Left renal pelvis (tissue), 4 donors: ENCODE measurements at regions not wholly inside any gene's neighbourhood (a gene's known extent, or its start where the extent isn't known, plus 50 kb on each side); places are given as distances from the start of the nearest gene placed in this dataset.
"Not testable (repeated sequence)": the region's sequence is repeated elsewhere in the genome, so short reads cannot be mapped to it uniquely, and the experiment has no call there.

Experiments used
- DNase-seq, 4 donors: peaks; one replicate each; pipeline ENCODE4 v3.0.0-alpha.2; 2013; ENCODE audit warnings: low read depth in 4 of 4, low spot score in 3 of 4

- DNase-seq, result no peak
Observed at GRCh38 chr4:67333664-67334063, 211.6 kb downstream of the CENPC start.

DNA sequence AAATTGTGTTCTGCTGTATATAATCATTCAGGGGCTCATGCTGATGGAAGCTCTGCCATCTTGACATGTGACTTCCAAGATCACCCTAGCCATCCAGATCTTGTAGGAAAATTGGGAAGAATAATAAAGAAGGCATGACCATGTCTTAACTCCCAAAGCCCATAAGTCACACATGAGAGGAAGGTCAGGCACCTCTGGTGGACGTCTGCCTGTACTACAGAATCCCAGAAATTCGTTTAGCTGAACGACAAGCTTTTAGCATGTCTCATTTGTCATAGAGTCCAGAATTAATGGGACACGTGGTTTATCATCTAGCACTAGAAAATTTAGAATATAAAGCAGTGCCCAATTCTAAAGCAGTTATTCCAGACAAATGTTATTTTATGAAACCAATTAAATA is 212.7 kb downstream of the CENPC start:
- no peak for DNase-seq

GRCh38 chr4:67328393-67328792 is 216.9 kb downstream of the CENPC start:
- no peak for DNase-seq

DNA sequence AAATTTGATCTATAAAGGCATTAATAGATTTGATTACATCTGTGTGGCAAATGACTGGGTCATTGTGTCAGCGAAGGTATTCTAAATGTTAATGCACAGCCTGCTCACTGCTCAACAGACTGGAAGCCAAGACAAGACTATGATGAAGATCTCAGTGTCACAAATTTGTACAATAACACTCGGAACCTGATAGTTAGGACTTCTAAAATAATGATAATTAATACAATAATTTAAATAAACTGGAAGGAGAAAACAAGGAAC is 217.4 kb downstream of the CENPC start:
- no peak for DNase-seq

DNA sequence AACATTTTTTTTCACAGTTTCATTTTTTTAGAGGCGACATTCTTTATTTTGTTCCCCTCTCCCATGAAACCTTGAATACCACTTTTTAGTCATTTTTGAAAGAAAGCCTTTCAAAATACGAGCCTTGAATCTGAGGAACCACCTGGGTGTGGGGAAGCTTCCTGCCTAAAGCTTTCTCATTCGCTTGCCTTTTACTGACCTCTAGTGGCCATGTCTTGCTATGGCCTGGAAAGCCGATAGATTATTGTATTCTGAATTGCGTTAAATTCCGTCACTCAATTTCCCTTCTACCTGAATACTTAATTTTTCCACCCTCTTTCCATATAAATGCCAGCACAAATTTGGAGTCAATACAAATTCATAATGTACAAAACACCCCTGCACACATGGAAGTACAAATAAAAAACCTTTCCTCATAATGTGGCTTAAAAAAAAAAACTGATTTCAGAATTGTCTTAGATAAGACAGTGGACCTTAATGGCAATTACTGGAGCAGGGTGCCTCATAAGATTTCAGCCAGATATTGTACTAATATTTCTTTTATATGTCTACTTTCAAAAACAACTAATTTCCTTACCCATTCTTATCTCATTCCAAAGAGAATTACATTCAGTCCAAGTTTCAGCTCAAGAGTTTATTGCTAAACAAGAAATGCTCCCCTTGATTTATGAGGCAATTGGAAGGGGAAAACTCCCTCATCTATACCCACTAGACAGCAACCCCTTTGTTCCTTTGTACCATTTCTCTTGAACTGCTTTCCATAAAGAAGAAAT is 217.9 kb downstream of the CENPC start:
- DNase-seq, result peak in 3 of 4 donors; percentile 20 to 50 (median 35)

- no peak for DNase-seq
Observed at GRCh38 chr4:67325791-67326190, 219.5 kb downstream of the CENPC start.

- no peak for DNase-seq
Observed at GRCh38 chr4:67320645-67321044, 224.7 kb downstream of the CENPC start.

DNA sequence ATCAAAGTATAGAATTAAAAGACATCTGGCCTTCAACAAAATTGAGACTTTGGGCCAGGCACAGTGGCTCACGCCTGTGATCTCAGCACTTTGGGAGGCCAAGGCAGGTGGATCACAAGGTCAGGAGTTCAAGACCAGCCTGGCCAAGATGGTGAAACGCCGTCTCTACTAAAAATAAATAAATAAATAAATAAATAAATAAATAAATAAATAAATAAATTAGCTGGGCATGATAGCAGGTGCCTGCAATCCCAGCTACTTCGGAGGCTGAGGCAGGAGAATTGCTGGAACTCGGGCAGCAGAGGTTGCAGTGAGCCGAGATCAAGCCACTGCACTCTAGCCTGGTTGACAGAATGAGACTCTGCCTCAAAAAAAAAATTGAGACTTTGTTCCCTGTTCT is 225.7 kb downstream of the CENPC start:
- DNase-seq, result not testable (repeated sequence)

DNA sequence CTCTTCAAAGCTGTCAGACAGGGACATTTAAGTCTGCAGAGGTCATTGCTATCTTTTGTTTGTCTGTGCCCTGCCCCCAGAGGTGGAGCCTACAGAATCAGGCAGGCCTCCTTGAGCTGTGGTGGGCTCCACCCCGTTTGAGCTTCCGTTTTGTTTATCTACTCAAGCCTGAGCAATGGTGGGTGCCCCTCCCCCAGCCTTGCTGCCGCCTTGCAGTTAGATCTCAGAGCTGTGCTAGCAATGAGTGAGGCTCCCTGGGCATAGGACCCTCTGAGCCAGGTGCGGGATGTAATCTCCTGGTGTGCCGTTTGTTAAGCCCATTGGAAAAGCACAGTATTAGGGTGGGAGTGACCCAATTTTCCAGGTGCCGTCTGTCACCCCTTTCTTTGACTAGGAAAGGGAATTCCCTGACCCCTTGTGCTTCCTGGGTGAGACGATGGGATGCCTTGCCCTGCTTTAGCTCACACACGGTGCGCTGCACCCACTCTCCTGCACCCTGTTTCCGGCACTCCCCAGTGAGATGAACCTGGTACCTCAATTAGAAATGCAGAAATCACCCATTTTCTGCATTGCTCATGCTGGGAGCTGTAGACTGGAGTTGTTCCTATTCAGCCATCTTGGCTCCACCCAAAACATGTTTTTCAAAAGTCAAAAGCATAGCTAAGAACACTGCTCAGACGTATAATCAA is 244.7 kb downstream of the CENPC start:
- not testable (repeated sequence) for DNase-seq

GRCh38 chr4:67292636-67293035 is 252.7 kb downstream of the CENPC start:
- no peak for DNase-seq

DNA sequence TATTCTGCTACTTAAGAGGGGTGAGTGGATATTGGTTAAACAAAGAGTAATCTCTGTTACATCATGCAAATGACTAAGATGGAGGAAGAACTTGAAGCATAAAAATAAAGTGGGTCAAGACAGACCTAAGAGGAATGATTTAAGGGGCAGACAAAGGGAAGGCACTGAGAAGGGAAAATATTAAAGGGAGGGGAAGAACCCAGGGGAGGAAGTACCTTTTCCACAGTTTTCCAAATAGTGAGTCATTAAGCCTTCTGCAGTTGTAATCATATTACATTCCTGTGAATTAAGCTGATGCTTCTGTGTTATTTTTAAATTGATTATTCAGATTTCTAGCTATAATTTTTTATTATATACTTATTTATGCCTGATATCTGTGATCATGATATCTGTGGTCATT is 253.3 kb downstream of the CENPC start:
- DNase-seq, result no peak

DNA sequence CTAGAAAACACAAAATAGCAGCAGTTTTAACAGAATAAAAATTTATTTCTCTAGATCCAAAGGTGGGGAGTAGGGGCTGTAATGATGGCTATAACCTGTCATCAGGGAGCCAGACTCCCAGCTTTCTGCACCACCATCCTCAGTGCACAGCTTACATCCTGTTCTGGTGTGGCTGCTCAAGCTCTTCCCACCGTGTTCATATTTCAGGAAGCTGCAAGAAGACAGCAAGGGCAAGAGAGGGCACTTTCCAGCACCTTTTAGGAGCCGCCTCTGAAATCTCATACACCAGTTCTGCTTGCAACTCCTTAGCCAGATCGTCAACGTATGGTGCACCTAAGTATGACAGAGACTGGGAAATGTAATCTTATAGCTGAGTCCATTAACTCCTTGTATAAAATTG is 253.7 kb downstream of the CENPC start:
- DNase-seq, result peak in 1 of 4 donors; percentile 11

- DNase-seq, result no peak
Observed at GRCh38 chr4:67288964-67289363, 256.3 kb downstream of the CENPC start.

DNA sequence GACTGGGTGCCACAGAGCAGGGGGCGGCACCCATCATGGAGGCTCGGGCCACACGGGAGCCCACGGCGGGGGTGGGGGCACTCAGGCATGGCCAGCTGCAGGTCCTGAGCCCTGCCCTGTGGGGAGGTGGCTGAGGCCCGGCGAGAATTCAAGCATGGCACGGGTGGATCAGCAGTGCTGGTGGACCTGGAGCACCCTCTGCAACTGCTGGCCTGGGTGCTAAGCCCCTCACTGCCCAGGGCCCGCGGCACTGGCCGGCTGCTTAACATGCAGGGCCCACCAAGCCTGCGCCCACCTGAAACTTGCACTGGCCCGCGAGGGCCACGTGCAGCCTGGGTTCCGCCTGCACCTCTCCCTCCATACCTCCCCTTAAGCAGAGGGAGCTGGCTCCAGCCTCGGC is 258.6 kb downstream of the CENPC start:
- no peak for DNase-seq

DNA sequence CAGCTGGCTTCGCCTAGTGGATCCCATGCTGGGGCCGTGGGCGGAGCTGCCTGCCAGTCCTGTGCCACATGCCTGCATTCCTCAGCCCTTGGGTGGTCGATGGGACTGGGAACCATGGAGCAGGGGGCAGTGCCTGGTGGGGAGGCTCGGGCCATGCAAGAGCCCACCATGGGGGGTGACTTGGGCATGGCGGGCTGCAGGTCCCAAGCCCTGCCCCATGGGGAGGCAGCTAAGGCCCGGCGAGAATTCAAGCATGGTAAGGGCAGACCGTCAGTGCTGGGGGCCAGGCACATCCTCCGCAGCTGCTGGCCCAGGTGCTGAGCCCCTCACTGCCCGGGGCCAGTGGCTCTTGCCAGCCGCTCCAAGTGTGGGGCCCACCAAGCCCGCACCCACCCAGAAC is 262.6 kb downstream of the CENPC start:
- no peak for DNase-seq

DNA sequence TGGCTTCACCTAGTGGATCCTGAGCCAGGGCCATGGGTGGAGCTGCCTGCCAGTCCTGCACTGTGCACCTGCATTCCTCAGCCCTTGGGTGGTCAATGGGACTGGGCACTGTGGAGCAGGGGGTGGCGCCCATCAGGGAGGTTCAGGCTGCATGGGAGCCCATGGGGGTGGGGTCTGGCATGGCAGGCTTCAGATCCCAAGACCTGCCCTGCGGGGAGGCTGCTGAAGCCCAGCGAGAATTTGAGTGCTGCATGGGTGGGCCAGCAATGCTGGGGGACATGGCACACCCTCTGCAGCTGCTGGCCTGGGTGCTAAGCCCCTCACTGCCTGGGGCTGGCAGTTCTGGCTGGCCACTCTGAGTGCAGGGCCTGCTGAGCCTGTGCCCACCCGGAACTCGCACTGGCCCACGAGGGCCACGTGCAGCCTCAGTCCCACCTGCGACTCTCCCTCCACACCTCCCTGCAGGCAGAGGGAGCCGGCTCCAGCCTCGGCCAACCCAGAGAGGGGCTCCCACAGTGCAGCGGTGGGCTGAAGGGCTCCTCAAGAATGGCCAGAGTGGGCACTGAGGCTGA is 270.0 kb downstream of the CENPC start:
- no peak for DNase-seq

GRCh38 chr4:67274671-67275070 is 270.6 kb downstream of the CENPC start:
- DNase-seq, result not testable (repeated sequence)

GRCh38 chr4:67273666-67274065 is 271.6 kb downstream of the CENPC start:
- no peak for DNase-seq

DNA sequence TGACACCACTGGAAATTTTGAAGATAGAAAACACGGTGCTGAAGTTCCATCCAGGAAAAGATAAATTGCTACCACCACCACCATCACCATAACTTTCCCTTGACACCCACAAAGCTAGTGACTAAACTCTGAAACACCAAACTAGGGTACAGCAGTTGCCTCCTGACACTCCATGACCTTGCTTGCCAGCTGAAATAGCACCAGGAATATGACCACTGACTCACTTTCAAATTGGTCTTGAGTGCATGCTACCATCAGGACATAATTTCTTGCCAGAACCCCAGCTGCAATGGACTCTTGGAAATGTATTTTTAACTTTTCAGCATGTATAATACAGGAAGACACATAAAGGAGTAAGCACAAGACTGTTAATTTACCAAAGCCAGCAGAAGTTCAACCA is 283.3 kb downstream of the CENPC start:
- no peak for DNase-seq

DNA sequence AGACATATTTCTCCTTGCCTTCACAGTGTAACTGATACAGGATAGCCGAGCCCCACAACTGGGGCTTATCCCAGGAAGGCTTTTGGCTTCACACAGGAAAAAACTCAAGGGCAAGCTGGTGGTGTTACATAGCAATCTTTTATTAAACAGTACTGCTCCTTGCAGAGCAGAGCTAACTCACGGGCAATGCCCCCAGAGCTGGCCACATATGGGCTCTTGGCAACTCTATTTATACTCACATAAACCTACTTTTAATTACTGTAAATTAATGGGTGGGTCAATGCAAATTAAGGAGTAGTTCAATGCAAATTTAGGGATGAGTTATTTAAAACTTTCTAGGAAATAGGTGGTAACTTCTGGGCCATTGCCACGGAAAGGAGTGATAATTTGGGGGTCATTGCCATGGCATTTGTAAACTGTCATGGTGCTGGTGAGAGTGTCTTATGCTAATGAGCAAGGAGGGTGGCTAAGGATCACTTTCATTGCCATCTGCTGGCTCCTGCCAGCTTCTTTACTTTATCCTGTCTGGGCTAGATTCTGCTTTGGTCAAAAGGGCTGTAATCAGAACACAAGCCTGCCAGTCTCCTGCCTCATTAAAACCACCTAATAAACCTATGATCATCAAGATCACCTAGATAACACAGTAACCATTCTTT is 288.8 kb downstream of the CENPC start:
- no peak for DNase-seq

DNA sequence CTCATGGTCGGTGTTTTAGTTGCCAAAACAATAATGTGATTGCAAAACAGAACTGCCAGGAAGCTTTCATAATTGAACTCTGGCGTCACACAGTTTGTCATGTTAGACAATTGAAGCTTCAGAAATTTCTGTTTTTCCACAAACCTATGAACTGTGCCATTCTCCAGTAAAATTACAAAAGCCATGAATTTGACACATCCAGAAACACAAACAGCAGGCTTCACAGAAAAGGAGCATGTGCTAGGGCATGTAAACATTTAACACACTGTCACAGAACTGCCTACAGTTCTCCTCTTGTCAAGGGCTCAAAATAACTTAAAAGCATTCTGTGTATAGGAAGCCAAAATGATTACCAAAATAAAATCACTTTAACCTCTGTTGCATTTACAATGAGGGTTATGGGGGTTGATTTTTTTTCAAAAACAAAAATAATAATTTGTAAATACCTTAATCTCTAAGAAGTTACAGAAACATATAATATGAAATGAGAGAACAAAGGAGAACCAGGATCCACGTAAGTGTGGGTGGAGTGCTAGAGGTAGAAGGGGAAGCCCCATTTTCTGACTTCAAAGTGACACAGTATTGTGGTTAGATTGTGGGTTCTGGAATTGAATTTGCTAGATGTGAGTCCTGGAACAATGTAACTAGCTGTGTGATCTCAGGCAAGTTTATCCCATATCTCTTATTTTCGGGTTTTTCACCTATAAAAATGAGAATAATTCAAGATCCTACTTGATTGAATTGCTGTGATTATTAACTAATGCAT is 295.0 kb downstream of the CENPC start:
- no peak for DNase-seq
